Stimulated activated naive CD4-positive, alpha-beta T cell (primary cell): ENCODE measurements at regions not wholly inside any gene's neighbourhood (a gene's known extent, or its start where the extent isn't known, plus 50 kb on each side); places are given as distances from the start of the nearest gene placed in this dataset.
A peak's percentile ranks its signal among the peaks of the same experiment; 100 is the strongest.
"Not testable (repeated sequence)": the region's sequence is repeated elsewhere in the genome, so short reads cannot be mapped to it uniquely, and the experiment has no call there.

Experiments
- DNase-seq, 6 experiments: peaks; one replicate each; lab custom pipeline; 2025; lab: John Stamatoyannopoulos, UW

- DNase-seq: peak in 5 of 6 experiments; percentile 6 to 55 (median 37)
These were observed 479.3 kb upstream of the RUNX1 start for GRCh38 chr21:35528116-35529042.

GRCh38 chr21:35527358-35527757 lies 478.3 kb upstream of the RUNX1 start:
- no peak for DNase-seq

- peak in 1 of 6 experiments; percentile 5 for DNase-seq
These were observed 476.3 kb upstream of the RUNX1 start for GRCh38 chr21:35525443-35525842.

- DNase-seq: no peak
These were observed 472.9 kb upstream of the RUNX1 start for GRCh38 chr21:35521852-35522505.

- no peak for DNase-seq
These were observed 472.2 kb upstream of the RUNX1 start for GRCh38 chr21:35521293-35521692.

- no peak for DNase-seq
These were observed 471.8 kb upstream of the RUNX1 start for GRCh38 chr21:35520856-35521255.

GRCh38 chr21:35520302-35520701 lies 471.2 kb upstream of the RUNX1 start:
- no peak for DNase-seq

GRCh38 chr21:35517865-35518264 lies 468.8 kb upstream of the RUNX1 start:
- DNase-seq: no peak

GRCh38 chr21:35516292-35516691 lies 467.2 kb upstream of the RUNX1 start:
- DNase-seq: not testable (repeated sequence)

- DNase-seq: no peak
These were observed 463.2 kb upstream of the RUNX1 start for GRCh38 chr21:35512346-35512745.

- no peak for DNase-seq
These were observed 462.6 kb upstream of the RUNX1 start for GRCh38 chr21:35511696-35512162.

GRCh38 chr21:35510957-35511695 lies 462.0 kb upstream of the RUNX1 start:
- DNase-seq: no peak

GRCh38 chr21:35510294-35510693 lies 461.2 kb upstream of the RUNX1 start:
- DNase-seq: no peak

GRCh38 chr21:35509001-35509704 lies 460.1 kb upstream of the RUNX1 start:
- DNase-seq: peak in 1 of 6 experiments; percentile 8

- no peak for DNase-seq
These were observed 459.2 kb upstream of the RUNX1 start for GRCh38 chr21:35508139-35508888.

GRCh38 chr21:35507181-35507759 lies 458.2 kb upstream of the RUNX1 start:
- DNase-seq: no peak

GRCh38 chr21:35506771-35507170 lies 457.7 kb upstream of the RUNX1 start:
- no peak for DNase-seq

- no peak for DNase-seq
These were observed 457.2 kb upstream of the RUNX1 start for GRCh38 chr21:35506352-35506751.

- DNase-seq: no peak
These were observed 455.9 kb upstream of the RUNX1 start for GRCh38 chr21:35504951-35505466.

- no peak for DNase-seq
These were observed 455.2 kb upstream of the RUNX1 start for GRCh38 chr21:35504277-35504676.
